Lung (tissue), 9 donors: ENCODE measurements at regions not wholly inside any gene's neighbourhood (a gene's known extent, or its start where the extent isn't known, plus 50 kb on each side); places are given as distances from the start of the nearest gene placed in this dataset.
A peak's percentile ranks its signal among the peaks of the same experiment; 100 is the strongest.
"Not testable (repeated sequence)": the region's sequence is repeated elsewhere in the genome, so short reads cannot be mapped to it uniquely, and the experiment has no call there.

ENCODE experiments used
- ATAC-seq: fragments of 200-7000 bp; cut with Tn5 transposase; one replicate; pipeline ENCODE4 v1.9.1; 2020; ENCODE audit warnings: moderate number of reproducible peaks; ENCODE audit not compliant: insufficient read depth, low FRiP score
- DNase-seq, 3 donors: peaks; one replicate each; pipeline ENCODE4 v3.0.0-alpha.2; 2013 to 2017
- H3K27ac ChIP-seq, 2 donors: one replicate each; pipeline ENCODE4 v1.5.1; 2013; ENCODE audit warnings: mild to moderate bottlenecking in 2 of 2, moderate library complexity in 2 of 2, control low read depth in 1 of 2, inconsistent platforms in 1 of 2, low read depth in 1 of 2, low read length in 1 of 2
- H3K27me3 ChIP-seq, 3 donors: one replicate each; pipeline ENCODE4 v1.5.1; 2013; ENCODE audit warnings: low read length in 2 of 3; ENCODE audit not compliant: control insufficient read depth in 3 of 3, insufficient read depth in 3 of 3
- H3K36me3 ChIP-seq, 4 donors: one replicate each; pipeline ENCODE4 v1.5.1; 2013; ENCODE audit warnings: low read length in 4 of 4, mild to moderate bottlenecking in 1 of 4, moderate library complexity in 1 of 4; ENCODE audit not compliant: control insufficient read depth in 4 of 4, insufficient read depth in 4 of 4
- H3K4me1 ChIP-seq, 5 donors: one replicate each; pipeline ENCODE4 v1.5.1; 2013; ENCODE audit warnings: low read length in 5 of 5, mild to moderate bottlenecking in 2 of 5, moderate library complexity in 1 of 5; ENCODE audit not compliant: control insufficient read depth in 5 of 5, insufficient read depth in 5 of 5
- H3K4me3 ChIP-seq: one replicate; pipeline ENCODE4 v1.5.1; 2013; ENCODE audit warnings: mild to moderate bottlenecking, control low read depth, moderate library complexity
- H3K9ac ChIP-seq, 2 donors: one replicate each; pipeline ENCODE4 v1.5.1; 2013; ENCODE audit warnings: low read length in 2 of 2, control low read depth in 1 of 2; ENCODE audit not compliant: insufficient read depth in 1 of 2
- H3K9me3 ChIP-seq, 4 donors: one replicate each; pipeline ENCODE4 v1.5.1; 2013; ENCODE audit warnings: low read length in 3 of 4, mild to moderate bottlenecking in 1 of 4, moderate library complexity in 1 of 4; ENCODE audit not compliant: control insufficient read depth in 4 of 4, insufficient read depth in 3 of 4
- WGBS, 2 donors: extraction: QIAGEN DNeasy Blood & Tissue Kit; methylation state at CpG; one replicate each; pipeline ENCODE4 v1.1.7; 2013; 5-methylcytosine and 5-hydroxymethylcytosine counted together
- donor health status: Bipolar disorder and iron deficiency.
- donor health status: healthy.
- donor health status: DM: yes; HTN: yes; CAD: no.

DNA sequence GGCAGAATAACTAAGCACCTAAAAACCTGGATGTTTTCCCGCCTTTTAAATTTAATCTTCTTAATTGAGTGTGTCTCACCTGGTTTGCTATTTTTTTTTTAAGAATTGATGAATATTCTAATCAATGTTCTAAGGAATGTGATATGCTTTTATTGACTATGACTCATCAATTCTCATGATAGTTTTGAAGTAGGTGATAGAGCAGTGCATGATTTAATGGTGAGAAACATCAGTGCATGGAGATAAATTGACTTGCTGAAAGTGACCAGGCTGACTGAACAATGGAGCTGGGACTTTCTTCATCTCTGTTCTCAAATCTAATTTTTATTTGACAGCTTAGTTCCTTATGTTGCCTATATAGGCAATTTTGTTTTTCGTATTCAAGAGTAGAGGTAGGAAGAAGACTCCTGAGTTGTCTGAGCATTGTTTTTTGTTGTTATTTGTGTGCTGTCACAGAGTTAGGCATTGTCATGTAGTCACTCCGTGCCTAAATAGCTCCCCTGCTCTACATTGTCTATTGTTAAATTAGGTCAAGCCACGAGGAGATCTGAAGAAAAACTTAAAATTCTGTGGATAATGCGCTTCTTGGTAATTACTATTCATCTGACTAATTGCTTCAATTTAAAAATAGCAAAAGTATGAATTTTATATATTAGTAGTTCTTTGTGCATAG, 59.0 kb upstream of the NUTM2F start:
- not testable (repeated sequence) for H3K4me1 ChIP-seq, H3K4me3 ChIP-seq, DNase-seq, ATAC-seq, H3K36me3 ChIP-seq, H3K9me3 ChIP-seq, H3K27ac ChIP-seq, H3K9ac ChIP-seq, H3K27me3 ChIP-seq
- 92 to 97% methylated on average over 5 of the region's 5 CpGs for WGBS, 2 donors

DNA sequence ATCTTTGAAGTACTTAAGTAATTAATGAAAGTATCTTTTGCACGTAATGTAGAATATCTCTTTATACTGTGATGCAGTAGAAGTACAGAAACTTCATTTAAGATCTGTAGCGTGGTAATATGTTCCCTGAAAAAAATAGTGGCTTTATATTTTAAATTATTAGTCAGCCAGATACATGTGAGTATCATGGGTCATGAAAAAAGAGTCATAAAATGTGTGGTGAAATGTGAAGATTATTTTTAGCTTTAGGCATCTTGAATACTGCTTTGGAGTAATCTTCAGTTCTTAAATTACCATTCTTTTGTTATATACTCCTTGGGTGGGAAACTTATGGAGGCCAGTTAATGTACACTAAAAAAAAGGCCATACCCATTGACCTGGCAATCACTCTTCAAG, 59.6 kb upstream of the NUTM2F start:
- not testable (repeated sequence) for ATAC-seq, H3K36me3 ChIP-seq, H3K27ac ChIP-seq, H3K9me3 ChIP-seq, H3K4me1 ChIP-seq, H3K4me3 ChIP-seq, H3K9ac ChIP-seq, H3K27me3 ChIP-seq, DNase-seq
- 96 to 97% methylated on average over 2 of the region's 2 CpGs for WGBS, 2 donors

- not testable (repeated sequence) for ATAC-seq, H3K4me3 ChIP-seq, DNase-seq
Observed at GRCh38 chr9:94390425-94391098, 62.1 kb upstream of the NUTM2F start.

DNA sequence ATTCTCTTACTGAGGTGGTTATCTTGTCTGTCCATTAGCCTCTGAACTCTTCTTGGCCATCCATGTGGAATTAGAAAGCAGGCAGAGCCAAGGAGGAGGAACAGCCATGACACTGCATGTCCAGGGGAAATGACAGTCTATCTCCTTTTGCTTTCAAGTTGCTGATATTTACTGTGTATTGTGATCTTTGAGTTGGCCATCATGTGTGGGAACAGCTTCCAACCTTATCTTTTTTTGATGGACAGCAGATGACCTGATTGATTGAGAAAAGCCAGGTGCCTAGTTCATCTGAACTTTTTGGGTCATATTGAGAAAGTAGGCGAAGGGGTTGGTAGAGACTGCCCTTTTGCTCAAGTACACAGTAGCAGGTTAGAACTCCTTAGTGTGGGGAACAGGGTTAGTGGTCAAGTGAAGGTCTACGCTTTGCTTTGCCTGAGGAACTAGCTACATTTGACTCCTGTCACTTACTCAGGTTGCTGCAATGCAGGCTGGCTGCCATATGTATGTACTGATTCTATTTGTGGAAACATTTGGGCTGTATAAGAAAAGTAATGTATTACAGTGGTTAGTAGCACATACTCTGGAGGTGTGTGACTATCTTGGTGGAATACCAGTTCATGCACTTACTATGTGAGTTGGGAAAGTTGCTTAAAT, 64.7 kb upstream of the NUTM2F start:
- H3K27ac ChIP-seq, H3K36me3 ChIP-seq, H3K9ac ChIP-seq, H3K9me3 ChIP-seq, ATAC-seq, DNase-seq, H3K4me1 ChIP-seq, H3K4me3 ChIP-seq, H3K27me3 ChIP-seq: not testable (repeated sequence)
- no CpG with 5 or more reads among the region's 2 CpGs for WGBS, 2 donors

More at GRCh38 chr9:94390425-94391098, 62.1 kb upstream of the NUTM2F start:
- H3K9me3 ChIP-seq, H3K4me1 ChIP-seq, H3K27me3 ChIP-seq, H3K36me3 ChIP-seq, H3K9ac ChIP-seq, H3K27ac ChIP-seq: not testable (repeated sequence)
- WGBS, 2 donors, result 90 to 91% methylated on average over 3 of the region's 5 CpGs

DNA sequence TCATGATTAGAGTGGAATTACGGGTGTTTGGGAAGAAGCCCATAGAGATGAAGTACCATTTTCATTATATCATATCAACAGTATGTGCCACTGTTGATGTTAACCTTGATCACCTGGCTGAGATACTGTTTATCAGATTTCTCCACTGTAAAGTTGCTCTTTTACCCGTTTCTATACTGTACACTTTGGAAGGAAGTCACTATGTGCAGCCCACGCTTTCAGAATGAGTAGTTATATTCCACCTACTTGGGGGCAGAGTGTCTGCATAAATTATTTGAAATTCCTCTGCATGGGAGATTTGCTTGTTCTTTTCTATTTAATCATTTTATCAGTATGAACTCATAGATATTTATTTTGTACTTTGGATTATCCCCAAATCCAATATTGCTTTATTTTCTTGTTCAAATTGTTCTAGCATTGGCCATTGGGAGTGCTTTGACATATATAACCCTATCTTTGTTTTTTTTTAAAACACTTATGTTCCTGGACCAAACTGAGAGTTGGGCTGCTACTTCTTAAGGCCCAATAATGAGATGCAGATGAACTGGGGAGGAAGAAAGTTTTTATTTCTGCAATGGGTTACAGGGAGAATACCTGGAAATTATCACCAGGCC, 69.4 kb upstream of the NUTM2F start:
- WGBS, 2 donors, result 79 to 91% methylated on average over 3 of the region's 3 CpGs
- not testable (repeated sequence) for H3K27me3 ChIP-seq, ATAC-seq, H3K4me3 ChIP-seq, H3K9ac ChIP-seq, H3K9me3 ChIP-seq, H3K36me3 ChIP-seq, H3K27ac ChIP-seq, DNase-seq, H3K4me1 ChIP-seq

- H3K9ac ChIP-seq, H3K9me3 ChIP-seq, H3K4me3 ChIP-seq, H3K4me1 ChIP-seq, ATAC-seq, H3K27ac ChIP-seq, H3K36me3 ChIP-seq, H3K27me3 ChIP-seq: not testable (repeated sequence)
- DNase-seq, result peak in 2 of 3 donors; percentile 6 to 7
- 81 to 88% methylated on average over 4 of the region's 4 CpGs for WGBS, 2 donors
Observed at GRCh38 chr9:94400461-94400860, 72.0 kb upstream of the NUTM2F start.

GRCh38 chr9:94402795-94403194, 74.4 kb upstream of the NUTM2F start:
- H3K27ac ChIP-seq, H3K4me1 ChIP-seq, DNase-seq, H3K36me3 ChIP-seq, H3K9me3 ChIP-seq, H3K27me3 ChIP-seq, H3K4me3 ChIP-seq, ATAC-seq, H3K9ac ChIP-seq: not testable (repeated sequence)
- WGBS, 2 donors, result 88 to 97% methylated on average over 1 of the region's 1 CpG

- not testable (repeated sequence) for ATAC-seq, DNase-seq, H3K4me3 ChIP-seq, H3K36me3 ChIP-seq, H3K9me3 ChIP-seq, H3K9ac ChIP-seq, H3K4me1 ChIP-seq, H3K27ac ChIP-seq, H3K27me3 ChIP-seq
- 92 to 98% methylated on average over 2 to 3 of the region's 3 CpGs for WGBS, 2 donors
Observed at GRCh38 chr9:94403571-94403970, 75.1 kb upstream of the NUTM2F start.
